NCI-H2107 (cell line): ENCODE measurements at regions not wholly inside any gene's neighbourhood (a gene's known extent, or its start where the extent isn't known, plus 50 kb on each side); places are given as distances from the start of the nearest gene placed in this dataset.
A peak's percentile ranks its signal among the peaks of the same experiment; 100 is the strongest.
"Not testable (repeated sequence)": the region's sequence is repeated elsewhere in the genome, so short reads cannot be mapped to it uniquely, and the experiment has no call there.

Experiments
- DNase-seq: peaks from one replicate; lab custom pipeline; 2025; lab: John Stamatoyannopoulos, UW

DNA sequence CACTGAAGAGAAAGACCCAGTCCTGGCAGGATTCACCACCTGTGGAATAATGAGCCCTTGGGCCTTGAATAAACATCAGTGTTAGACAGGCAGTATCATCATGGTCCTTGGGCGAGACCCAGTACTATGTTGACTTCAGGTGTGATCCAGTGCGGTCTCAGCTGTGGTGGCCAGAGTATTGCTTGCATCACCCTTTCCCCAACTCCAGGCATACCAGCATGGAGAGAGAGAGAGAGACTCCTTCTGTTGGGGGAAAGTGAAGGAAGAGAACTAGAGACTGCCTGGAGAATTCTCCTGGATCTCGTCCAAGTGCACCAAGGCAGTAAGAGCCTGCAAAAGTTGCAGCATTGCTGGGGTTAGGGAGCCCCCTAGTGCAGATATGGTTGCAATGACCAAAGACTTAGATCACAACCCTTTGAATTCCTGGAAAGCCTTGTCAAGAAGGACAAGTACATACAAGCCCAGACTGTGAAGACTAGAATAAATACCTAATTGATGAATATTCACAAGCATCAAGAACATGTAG lies 61.1 kb upstream of the VAMP7 start:
- peak; percentile 65 for DNase-seq

DNA sequence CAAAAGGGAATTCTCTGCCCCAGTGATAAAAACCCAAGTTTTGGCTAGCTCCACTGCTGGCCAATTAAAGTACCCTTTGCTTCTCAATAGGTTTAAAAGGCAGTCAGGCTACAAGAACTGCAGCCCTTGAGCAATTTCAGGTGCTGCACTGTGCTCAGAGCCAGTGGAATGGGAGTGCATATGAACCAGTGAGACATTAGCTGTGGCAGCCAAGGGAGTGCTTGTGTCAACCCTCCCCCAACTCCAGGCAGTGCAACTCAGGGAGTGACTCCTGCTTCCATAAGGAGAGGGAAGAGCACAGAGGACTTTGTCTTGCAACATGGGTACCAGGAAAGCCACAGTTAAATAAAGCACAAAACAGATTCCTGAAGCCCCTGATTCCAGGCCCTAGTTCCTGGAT lies 61.6 kb upstream of the VAMP7 start:
- no peak for DNase-seq

DNA sequence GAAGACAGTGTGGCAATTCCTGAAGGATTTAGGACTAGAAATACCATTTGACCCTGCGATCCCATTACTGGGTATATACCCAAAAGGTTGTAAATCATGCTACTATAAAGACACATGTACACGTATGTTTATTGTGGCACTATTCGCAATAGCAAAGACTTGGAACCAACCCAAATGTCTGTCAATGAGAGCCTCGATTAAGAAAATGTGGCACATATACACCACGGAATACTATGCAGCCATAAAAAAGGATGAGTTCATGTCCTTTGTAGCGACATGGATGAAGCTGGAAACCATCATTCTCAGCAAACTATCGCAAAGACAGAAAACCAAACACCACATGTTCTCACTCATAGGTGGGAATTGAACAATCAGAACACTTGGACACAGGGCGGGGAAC lies 66.8 kb upstream of the VAMP7 start:
- DNase-seq: not testable (repeated sequence)

DNA sequence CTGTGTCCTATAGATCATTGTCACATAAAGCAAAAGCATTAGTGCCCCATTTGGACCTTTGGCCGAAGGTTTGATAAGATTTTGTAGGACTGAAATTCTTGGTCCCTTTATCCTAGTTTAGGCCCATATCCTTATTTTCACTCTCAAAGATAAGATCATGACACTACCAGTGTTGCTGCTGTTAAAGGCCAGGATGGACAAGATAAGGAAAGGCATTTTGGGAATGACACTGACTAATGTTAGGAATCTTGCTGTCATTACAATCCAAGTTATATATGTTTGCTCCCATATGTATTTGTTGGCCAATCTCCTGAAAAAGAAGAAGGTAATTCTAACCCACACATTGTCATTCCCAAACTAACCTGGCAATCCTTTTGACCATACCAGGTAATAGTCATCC lies 101.3 kb upstream of the VAMP7 start:
- DNase-seq: no peak

DNA sequence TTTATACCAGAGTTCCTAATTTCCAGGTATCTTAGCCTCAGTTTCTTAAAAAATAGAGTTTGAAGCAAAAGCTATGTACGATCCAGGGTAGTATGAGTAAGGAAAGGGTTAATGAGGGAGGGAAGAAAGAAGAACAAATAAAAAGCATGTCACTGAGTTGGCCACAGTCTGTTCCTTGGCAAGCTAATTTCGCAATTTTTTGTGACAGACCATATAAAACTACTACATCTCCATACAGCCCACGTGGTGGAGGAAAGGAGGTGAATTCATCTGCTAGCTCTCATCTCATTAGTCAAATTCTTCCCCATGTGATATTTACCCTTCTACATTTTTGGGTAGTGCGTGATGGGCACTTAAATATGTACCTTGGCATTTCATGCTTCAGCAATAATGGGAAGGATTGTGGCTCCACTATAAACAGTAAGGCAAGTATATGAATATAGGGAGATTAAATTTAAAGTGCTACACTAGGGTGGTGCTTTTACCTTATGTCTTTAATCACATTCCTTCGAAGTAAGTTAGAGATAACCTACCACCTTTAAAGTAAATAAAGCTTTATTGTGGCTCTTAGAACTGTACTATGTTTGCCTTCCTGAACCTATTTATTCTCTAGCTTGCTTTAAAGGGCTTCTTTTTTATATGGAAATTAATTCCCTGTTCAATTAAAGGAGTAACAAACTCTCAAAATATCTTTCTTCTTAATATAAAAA lies 102.1 kb upstream of the VAMP7 start:
- DNase-seq: no peak

DNA sequence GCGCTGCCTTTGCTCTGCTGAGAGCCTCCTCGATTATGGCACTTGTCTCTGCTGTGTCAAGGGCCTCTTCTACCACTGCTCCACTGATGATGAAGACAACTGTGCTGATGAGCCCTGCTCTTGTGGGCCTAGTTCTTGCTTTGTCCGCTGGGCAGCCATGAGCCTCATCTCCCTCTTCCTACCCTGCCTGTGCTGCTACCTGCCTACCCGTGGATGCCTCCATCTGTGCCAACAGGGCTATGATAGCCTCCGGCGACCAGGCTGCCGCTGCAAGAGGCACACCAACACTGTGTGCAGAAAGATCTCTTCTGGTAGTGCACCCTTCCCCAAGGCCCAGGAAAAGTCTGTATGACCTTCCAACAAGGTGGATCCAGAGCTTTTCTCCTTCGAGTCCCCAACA lies 106.8 kb upstream of the VAMP7 start:
- no peak for DNase-seq

DNA sequence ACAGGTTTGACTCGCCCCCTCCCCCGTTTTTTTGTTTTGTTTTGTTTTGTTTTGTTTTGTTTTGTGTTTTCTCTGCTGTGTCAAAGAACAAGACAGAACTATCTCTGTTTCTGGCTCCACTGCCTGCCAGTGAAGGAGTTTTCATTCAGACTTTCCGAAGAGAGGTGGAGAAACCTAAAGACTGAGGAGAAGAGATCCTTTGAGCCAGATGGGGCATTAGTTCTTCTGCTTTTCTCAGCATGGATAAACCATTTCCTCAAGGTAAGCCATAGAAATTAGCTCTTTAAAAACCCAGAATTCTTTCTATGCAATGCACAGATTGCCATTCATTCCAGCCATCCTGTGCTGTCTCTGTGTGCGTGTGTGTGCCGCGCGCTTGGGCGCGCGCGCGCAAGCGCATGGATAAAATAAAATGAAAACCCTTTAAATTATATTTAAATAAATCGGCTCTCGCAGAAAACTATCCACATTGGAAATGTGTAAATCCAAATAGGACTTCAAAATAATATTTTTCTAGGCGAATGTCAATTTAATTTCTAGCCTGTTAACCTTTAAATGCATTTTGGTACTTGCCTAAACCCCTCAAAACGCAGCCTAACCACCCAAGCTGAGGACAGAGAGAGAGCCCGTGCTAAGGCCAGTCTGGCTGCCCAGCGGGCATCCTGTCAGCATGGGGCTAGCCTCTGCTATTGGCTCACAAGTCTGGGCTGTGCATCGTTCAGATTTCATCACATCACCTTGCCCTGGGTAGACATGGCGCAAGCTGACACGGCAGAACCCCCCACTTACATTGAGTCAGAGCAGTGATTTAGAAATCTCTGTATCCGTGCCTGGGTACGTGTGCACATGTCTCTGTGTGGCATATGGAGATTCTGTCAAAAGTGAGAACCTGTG lies 113.0 kb upstream of the VAMP7 start:
- DNase-seq: no peak

DNA sequence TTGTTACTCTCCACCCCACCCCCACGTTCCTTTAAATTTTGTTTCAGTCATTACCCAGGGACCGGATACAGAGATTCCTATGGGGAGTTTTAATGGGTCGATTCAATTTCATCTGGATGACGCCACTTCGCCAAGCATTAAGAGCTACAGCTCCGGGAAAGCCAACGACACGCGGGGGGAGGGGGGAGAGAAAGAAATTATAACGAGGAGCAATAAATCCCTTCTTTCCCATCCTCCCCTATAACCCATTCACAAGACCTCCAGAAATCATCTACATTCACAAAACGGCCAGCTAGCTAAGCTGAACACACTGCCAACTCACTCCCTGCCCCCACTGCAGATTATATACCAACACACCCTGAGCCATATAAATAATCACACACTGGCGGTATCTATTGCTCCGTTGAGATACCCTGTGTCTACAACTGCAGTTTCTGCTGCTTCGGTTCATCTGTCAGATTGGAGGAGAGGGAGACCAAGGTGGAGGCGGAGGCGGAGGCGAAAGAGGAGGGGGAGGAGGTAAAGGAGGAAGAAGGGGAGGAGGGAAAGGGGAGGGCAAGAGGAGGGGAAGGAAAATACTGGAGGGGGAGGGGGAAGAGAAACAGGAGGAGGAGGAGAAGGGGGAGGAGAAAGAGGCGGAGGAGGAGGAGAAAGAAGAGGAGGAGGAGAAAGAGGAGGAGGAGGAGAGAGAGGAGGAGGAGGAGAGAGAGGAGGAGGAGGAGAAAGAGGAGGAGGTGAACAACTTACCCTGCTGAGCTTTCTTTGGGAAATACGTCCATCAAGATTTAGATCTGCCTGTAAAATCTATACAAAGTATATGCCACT lies 113.9 kb upstream of the VAMP7 start:
- DNase-seq: no peak

DNA sequence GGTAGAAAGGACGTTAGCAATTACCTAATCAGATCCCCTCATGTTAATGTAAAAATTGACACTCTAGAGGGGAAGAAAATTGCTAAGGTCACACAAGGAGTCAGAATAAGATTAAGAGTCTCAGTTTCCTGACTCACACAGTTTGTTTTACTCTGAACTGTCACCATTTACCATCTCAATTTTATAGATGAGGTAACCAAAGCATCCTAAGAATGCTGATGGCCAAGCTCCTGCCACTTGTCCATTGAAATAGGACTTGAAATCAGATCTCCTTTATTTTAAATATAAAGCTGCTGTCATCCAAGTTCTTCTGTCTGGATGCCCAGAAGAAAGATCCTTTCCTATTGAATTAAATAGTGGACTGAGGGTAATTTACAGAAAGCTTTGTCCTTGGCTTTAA lies 114.8 kb upstream of the VAMP7 start:
- no peak for DNase-seq

DNA sequence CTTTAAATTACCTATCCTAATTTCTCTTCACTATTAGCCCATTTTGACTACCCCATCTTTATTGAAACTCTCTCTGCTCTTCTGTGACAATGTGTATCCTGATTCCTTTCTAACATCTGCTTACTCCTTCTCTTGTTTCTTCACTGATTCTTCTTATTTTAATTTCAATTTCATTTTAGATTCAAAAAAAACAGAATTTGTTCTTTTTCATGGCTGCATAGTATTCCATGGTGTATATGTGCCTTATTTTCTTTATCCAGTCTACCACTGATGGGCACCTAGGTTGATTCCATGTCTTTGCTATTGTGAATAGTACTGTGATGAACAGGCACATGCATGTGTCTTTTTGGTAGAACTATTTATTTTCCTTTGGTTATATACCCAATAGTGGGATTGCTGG lies 120.0 kb upstream of the VAMP7 start:
- DNase-seq: no peak

DNA sequence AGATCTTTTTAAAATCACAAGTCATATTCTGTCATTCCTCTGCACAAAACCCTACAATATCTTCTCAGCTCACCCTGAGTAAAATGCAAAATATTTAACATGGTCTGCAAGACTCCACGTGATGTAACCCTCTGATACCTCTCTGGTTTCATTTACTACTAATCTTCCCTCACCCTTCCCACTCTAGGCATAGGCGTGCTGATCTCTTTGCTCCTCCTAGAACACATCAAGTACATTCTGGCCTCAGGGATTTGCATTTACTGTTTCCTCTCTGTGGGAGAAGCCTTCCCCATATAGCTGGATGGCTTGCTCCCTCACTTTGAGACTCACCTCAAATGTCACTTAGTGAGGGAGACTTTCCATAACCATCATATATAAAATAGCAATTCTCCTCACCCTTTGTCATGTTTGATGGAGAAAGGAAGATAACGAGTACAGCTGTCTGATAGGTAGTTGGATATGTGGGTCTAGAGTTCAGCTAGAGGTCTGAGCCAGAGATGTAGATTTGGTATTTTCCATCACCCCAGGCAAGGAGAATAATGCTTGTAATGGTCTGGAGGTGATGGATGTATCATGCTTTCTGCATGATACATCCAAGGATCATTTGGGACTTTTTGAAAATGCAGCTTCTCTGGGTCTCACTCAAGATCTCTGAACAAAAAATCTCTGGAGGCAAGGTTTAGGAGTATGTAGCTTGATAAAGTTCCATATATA lies 123.9 kb upstream of the VAMP7 start:
- DNase-seq: no peak

DNA sequence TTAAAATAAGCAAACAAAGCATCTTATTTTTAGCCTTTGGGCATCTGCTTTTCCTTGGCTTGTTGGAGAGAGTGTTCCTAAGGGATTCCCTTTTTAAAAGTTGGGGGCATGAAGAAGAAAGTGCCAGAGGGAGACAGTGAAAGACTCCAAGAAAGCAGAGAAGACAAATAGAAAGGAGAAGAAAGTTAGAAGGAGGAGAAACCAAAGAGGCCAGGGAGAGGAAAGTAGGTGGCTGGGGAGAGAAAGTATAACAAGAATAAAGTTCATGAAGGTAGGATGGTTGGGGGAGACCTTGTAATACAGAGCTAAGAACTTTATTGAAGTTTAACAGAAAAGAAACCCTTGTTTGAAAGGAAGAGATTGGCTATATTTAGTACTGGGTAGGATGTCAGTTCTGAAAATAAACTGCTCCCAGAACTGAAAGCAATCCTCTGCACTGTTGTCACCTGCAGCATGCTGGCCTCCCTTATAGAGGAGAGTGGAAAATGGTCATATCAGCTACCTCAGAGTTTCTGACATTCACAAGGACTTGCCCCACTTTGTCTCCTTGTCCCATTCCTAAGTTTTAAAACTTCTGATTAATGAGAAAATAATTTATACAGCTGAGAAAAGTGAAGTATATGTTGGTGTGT lies 125.3 kb upstream of the VAMP7 start:
- DNase-seq: no peak

DNA sequence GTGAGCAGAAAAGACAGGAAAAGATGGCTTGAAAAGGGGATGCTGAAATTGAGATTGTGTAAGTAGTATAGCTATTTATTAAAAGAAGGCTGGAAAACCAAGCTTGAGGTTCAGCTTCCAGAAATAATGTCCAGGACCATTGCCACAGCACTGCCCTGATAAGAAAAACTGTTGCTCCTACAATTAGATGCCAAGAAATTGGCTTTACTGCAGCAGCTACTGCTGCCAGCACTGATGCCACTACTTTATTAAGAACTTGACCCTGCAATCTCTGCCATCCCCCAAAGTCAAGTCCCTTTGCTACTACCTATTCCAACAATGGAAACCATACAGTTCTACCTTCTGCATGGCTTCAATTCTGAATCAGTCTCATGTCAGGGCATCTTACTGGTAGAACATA lies 130.0 kb upstream of the VAMP7 start:
- no peak for DNase-seq

DNA sequence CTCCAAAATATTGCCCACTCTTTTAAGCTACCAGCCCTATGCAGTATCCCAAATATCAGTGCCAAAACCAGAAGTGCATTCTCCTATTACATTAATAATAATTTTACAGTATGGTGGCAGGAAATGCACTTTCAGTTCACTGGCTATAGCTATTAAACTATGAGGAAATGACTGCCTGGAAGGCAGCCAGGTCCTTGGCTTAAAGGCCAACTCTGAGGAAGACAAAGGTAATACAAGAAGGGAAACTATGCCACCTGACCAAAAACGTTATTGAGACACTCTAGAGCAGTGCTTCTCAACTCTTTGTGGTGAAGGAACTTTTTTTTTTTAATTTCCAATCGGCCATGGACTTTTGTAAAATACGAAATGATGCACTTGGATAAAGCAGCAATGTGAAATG lies 133.6 kb upstream of the VAMP7 start:
- peak; percentile 52 for DNase-seq

DNA sequence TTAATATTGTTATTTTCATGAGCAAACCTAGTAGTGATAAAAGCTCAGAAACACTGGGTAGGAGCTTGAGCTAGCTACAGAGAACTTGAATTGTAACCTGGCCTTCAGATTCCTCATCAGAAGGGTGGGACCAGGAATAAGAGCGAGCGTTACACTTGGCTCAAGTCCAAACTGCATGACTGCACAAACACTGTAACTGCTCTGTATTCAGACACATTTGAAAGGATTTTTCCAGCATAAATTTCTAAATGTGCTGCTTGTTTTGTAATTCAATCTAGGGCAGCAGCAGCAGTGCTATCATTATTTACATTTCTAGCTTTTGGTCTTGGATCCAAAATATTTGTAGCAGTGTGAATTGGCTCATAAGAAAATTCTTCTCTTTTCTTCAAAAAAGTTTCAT lies 133.0 kb upstream of the TMLHE start:
- peak; percentile 58 for DNase-seq

DNA sequence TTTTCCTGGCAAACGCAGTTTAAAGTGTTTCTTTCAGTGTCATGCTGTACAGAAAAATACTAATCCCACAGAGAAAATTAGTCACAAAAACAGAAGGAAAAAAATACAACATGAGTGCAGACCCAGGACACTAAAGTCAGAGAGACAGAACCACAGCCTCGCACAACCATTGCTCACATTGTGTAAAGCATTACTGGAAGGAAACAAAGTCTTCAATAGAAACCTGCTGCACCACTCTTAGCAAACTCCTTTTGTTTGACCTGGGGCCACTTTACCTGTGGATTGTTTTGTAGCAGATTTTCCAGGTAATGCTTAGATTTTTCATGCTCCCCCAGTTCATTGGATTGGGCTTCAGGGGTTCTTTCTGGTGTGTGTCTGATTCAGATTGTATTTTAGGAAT lies 131.8 kb upstream of the TMLHE start:
- no peak for DNase-seq

DNA sequence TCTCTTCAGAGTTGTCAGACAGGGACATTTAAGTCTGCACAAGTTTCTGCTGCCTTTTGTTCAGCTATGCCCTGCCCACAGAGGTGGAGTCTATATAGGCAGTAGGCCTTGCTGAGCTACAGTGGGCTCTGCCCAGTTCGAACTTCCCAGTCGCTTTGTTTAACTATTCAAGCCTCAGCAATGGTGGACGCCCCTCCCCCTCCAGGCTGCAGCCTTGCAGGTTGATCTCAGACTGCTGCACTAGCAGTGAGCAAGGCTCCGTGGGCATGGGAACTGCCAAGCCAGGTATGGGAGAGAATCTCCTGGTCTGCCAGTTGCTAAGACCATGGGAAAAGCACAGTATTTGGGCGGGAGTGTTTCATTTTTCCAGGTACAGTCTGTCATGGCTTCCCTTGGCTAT lies 115.6 kb upstream of the TMLHE start:
- not testable (repeated sequence) for DNase-seq

DNA sequence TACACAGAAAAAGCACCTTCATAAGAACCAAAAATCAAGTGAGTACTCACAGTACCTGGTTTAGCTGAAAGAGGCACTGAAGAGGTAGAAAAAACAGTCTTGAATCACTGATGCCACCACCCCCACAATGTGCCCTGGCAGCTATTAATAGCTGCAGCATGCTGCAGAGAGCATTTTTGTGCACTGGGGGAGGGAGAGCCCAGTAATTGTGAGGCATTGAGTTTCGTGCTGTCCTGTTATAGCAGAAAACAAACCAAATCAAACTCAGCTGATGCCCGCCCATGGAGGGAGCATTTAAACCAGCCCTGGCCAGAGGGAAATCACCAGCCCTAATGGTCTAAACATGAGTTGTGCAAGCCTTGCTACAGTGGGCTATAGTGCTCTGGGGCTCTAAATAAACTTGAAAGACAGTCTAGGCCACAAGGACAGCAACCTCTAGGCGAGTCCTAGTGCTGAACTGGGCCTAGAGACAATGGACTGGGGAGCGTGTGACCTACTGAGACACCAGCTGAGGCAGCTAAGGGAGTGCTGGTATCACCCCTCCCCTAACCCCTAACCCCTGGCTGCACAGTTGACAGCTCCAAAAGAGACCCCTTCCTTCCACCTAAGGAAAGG lies 106.3 kb upstream of the TMLHE start:
- no peak for DNase-seq

DNA sequence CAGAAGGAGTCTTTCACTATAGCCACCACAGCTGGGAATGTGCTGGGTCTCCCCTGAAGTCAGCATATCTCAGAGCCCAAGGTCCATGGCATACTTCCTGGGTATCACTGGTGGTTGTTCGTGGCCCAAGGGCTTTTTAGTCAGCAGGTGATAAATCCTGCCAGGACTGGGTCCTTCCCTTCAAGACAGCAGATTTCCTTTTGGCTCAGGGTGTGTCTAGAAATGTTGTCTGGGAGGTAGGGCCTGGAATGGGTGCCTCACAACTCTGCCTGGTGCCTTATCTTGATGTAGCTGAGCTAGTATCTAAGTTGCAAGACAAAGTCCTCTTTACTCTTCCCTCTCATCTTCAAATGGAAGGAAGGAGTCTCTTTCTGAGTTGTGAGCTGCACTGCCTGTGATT lies 102.4 kb upstream of the TMLHE start:
- no peak for DNase-seq

DNA sequence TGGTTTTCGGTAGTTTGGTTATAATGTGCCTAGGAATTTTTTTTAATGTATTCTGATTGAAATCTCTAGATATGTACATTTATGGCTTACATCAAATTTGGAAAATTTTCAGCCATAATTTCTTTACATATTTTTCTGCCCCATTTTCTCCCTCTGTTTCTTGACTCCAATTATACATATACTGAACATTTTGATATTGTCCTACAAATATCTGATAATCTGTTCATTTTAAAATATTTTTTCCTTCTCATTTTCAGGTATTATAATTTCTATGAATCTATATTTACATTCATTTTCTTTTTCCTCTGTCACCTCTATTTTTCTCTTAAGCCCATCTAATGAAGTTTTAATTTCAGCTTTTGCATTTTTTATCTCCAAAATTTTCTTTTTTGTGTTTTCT lies 82.7 kb upstream of the TMLHE start:
- no peak for DNase-seq

DNA sequence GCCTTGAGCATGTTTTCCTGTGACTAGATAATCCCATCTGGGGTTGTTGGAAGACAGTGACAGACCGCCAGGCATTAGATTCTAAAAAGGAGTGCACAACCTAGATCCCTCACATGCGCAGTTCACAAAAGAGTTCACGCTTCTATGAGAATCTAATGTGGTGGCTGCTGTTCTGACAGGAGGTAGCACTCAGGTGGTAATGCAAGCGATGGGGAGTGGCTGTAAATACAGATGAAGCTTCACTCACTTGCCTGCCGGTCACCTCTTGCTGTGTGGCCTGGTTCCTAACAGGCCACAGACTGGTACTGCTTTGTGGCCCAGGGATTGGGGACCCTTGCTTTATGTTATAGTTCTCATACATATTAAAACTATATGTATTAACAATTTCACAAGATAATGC lies 81.9 kb upstream of the TMLHE start:
- no peak for DNase-seq
